Ascending aorta (tissue), 2 donors: ENCODE measurements at regions not wholly inside any gene's neighbourhood (a gene's known extent, or its start where the extent isn't known, plus 50 kb on each side); places are given as distances from the start of the nearest gene placed in this dataset.

Experiments
- DNase-seq, 2 donors: peaks; one replicate each; pipeline ENCODE4 v3.0.0-alpha.2; 2019; ENCODE audit warnings: low spot score in 2 of 2
- H3K27ac ChIP-seq, 2 donors: fragments of 200-600 bp; sonication (generic); one replicate each; pipeline ENCODE4 v1.5.1; 2016 to 2017; ENCODE audit warnings: mild to moderate bottlenecking in 1 of 2
- H3K27me3 ChIP-seq: fragments of 200-600 bp; sonication (generic); one replicate; pipeline ENCODE4 v1.5.1; 2017
- H3K36me3 ChIP-seq, 2 donors: fragments of 200-600 bp; sonication (generic); one replicate each; pipeline ENCODE4 v1.5.1; 2016
- H3K4me1 ChIP-seq, 2 donors: fragments of 200-600 bp; sonication (generic); one replicate each; pipeline ENCODE4 v1.5.1; 2016 to 2017; ENCODE audit warnings: mild to moderate bottlenecking in 1 of 2
- H3K4me3 ChIP-seq, 2 donors: fragments of 200-600 bp; sonication (generic); one replicate each; pipeline ENCODE4 v1.5.1; 2016 to 2017; ENCODE audit warnings: mild to moderate bottlenecking in 1 of 2
- H3K9me3 ChIP-seq, 2 donors: fragments of 200-600 bp; sonication (generic); one replicate each; pipeline ENCODE4 v1.5.1; 2016
- CTCF ChIP-seq, 3 experiments: fragments of 200-600 bp in 2 of 3; fragments of 450-650 bp in 1 of 3; sonication (generic) in 2 of 3; IDR thresholded peaks; one replicate each; pipeline ENCODE4 v1.5.1; 2016 to 2019; ENCODE audit warnings: antibody characterized with exemption in 3 of 3, mild to moderate bottlenecking in 1 of 3, moderate library complexity in 1 of 3
- intact Hi-C: fragments of 100-400 bp; cut with DNase I; formaldehyde crosslinking; loops from one replicate; pipeline ENCODE4 v1.15.1; 2023

- Histone ChIP-seq H3K27ac (no peak overlapping the region), H3K9me3 (no peaks in the 10 kb centered on the region), H3K36me3 (no peaks in the 10 kb centered on the region), H3K27me3 (no peaks in the 10 kb centered on the region), H3K4me3 (no peak overlapping the region), H3K4me1 (no peaks in the 10 kb centered on the region)
- intact Hi-C loops = no loop called here
- TF ChIP-seq CTCF (IDR thresholded peaks at IDR 0.05) = no peak
- DNase-seq = no peak
Observed at GRCh38 chr4:53959343-53960120, 104.9 kb downstream of the CHIC2 start.

- Histone ChIP-seq H3K27me3 (no peaks in the 10 kb centered on the region), H3K4me1 (no peaks in the 10 kb centered on the region), H3K27ac (no peak overlapping the region), H3K36me3 (no peaks in the 10 kb centered on the region), H3K4me3 (no peak overlapping the region), H3K9me3 (no peaks in the 10 kb centered on the region)
- DNase-seq = no peak
- no peak for TF ChIP-seq CTCF (IDR thresholded peaks at IDR 0.05)
- intact Hi-C loops = no loop called here
Observed at GRCh38 chr4:53956454-53956853, 108.0 kb downstream of the CHIC2 start.

- TF ChIP-seq CTCF (IDR thresholded peaks at IDR 0.05) = no peak
- no peak for DNase-seq
- no peaks in the 10 kb centered on the region for H3K9me3 ChIP-seq
- no peak overlapping the region for H3K4me3 ChIP-seq
- no peaks in the 10 kb centered on the region for H3K36me3 ChIP-seq
- H3K4me1 ChIP-seq = no peaks in the 10 kb centered on the region
- no peak overlapping the region for H3K27ac ChIP-seq
- intact Hi-C loops = no loop called here
- H3K27me3 ChIP-seq = no peaks in the 10 kb centered on the region
Observed at GRCh38 chr4:53956053-53956452, 108.4 kb downstream of the CHIC2 start.

- H3K36me3 ChIP-seq = no peaks in the 10 kb centered on the region
- no peaks in the 10 kb centered on the region for H3K27me3 ChIP-seq
- no peak for DNase-seq
- no peak for TF ChIP-seq CTCF (IDR thresholded peaks at IDR 0.05)
- intact Hi-C loops = no loop called here
- H3K27ac ChIP-seq = no peak overlapping the region
- no peaks in the 10 kb centered on the region for H3K9me3 ChIP-seq
- H3K4me1 ChIP-seq = no peaks in the 10 kb centered on the region
- no peak overlapping the region for H3K4me3 ChIP-seq
Observed at GRCh38 chr4:53951414-53951813, 113.0 kb downstream of the CHIC2 start.

GRCh38 chr4:53943345-53944085 is 120.9 kb downstream of the CHIC2 start:
- intact Hi-C loops = no loop called here
- peaks cover 0 to 8% of the 10 kb centered on the region in 2 donors for H3K9me3 ChIP-seq
- H3K4me3 ChIP-seq = no peak overlapping the region
- no peaks in the 10 kb centered on the region for H3K36me3 ChIP-seq
- H3K4me1 ChIP-seq = peaks cover 0 to 4% of the 10 kb centered on the region in 2 donors
- DNase-seq = no peak
- no peak for TF ChIP-seq CTCF (IDR thresholded peaks at IDR 0.05)
- no peaks in the 10 kb centered on the region for H3K27me3 ChIP-seq
- H3K27ac ChIP-seq = no peak overlapping the region
